Liver (tissue), 3 donors: ENCODE measurements at regions not wholly inside any gene's neighbourhood (a gene's known extent, or its start where the extent isn't known, plus 50 kb on each side); places are given as distances from the start of the nearest gene placed in this dataset.

Experiments
- CTCF ChIP-seq: fragments of 150-350 bp; IDR thresholded peaks from 2 replicates; pipeline ENCODE4 v1.5.1; 2017; ENCODE audit warnings: improper control_type of control experiment, low read depth, low read length; ENCODE audit not compliant: missing input control
- FOXA2 ChIP-seq: IDR thresholded peaks from 2 replicates; pipeline ENCODE4 v1.6.1; 2016; ENCODE audit warnings: antibody characterized with exemption
- GABPA ChIP-seq, 2 donors: IDR thresholded peaks in 1 of 2; conservative IDR thresholded peaks in 1 of 2; 2 replicates each; pipeline ENCODE4 v1.6.1; 2016; ENCODE audit warnings: antibody characterized with exemption in 2 of 2, mild to moderate bottlenecking in 1 of 2, moderate library complexity in 1 of 2
- JUND ChIP-seq, 2 donors: IDR thresholded peaks; 2 replicates each; pipeline ENCODE4 v1.6.1; 2016; ENCODE audit warnings: antibody characterized with exemption in 2 of 2
- MAX ChIP-seq: IDR thresholded peaks from 2 replicates; pipeline ENCODE4 v1.6.1; 2016; ENCODE audit warnings: antibody characterized with exemption
- REST ChIP-seq: IDR thresholded peaks from 2 replicates; pipeline ENCODE4 v1.6.1; 2016; ENCODE audit warnings: antibody characterized with exemption, mild to moderate bottlenecking
- RXRA ChIP-seq, 2 donors: IDR thresholded peaks; 2 replicates each; pipeline ENCODE4 v1.6.1; 2017 to 2018; ENCODE audit warnings: antibody characterized with exemption in 2 of 2, mild to moderate bottlenecking in 1 of 2
- SP1 ChIP-seq: IDR thresholded peaks from 2 replicates; pipeline ENCODE4 v1.6.1; 2018; ENCODE audit warnings: antibody characterized with exemption, mild to moderate bottlenecking
- TAF1 ChIP-seq: conservative IDR thresholded peaks from 2 replicates; pipeline ENCODE4 v1.6.1; 2016; ENCODE audit warnings: antibody characterized with exemption, mild to moderate bottlenecking
- donor health status: healthy.
- donor health status: healthy.

- no peak for TF ChIP-seq CTCF
- no peak for TF ChIP-seq MAX
- TF ChIP-seq SP1: no peak
- TF ChIP-seq TAF1: no peak
- no peak for TF ChIP-seq GABPA (IDR thresholded peaks at IDR 0.05 in 1 of 2, conservative IDR thresholded peaks at IDR 0.05 in 1 of 2)
- TF ChIP-seq FOXA2: no peak
- TF ChIP-seq JUND (IDR thresholded peaks at IDR 0.05): no peak
- TF ChIP-seq RXRA (IDR thresholded peaks at IDR 0.05): no peak
- TF ChIP-seq REST: no peak
These were observed 96.6 kb upstream of the GPR26 start for GRCh38 chr10:123569436-123570035.
